ENCODE measurements at regions not wholly inside any gene's neighbourhood (a gene's known extent, or its start where the extent isn't known, plus 50 kb on each side); places are given as distances from the start of the nearest gene placed in this dataset.

DNA sequence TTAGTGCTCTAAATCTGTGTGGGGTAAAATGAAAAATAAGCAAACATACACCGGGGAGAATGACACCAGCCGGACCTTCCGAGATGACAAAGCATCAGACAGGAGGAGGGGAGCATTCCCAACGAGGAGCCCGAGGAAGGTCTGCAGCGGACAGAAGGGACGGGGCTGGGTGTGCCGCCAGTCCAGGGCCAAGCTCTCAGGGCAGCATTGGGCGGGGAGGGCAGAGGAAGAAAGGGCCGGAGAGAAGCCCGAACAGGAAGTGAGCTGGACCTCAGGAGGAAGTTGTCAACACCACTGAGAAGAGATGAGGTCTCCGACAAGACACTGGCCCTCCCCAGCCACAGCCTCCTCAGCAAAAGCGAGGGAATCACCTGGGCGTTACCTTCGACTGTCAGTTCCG is 182.6 kb upstream of the RNF32 start:
- Histone ChIP-seq H3K27ac (no peak overlapping the region), H3K27me3 (no peaks in the 10 kb centered on the region), H3K4me1 (no peaks in the 10 kb centered on the region), H3K4me3 (no peak overlapping the region), H3K36me3 (no peaks in the 10 kb centered on the region), H3K9me3 (no peaks in the 10 kb centered on the region)
- TF ChIP-seq, protein P1, sequence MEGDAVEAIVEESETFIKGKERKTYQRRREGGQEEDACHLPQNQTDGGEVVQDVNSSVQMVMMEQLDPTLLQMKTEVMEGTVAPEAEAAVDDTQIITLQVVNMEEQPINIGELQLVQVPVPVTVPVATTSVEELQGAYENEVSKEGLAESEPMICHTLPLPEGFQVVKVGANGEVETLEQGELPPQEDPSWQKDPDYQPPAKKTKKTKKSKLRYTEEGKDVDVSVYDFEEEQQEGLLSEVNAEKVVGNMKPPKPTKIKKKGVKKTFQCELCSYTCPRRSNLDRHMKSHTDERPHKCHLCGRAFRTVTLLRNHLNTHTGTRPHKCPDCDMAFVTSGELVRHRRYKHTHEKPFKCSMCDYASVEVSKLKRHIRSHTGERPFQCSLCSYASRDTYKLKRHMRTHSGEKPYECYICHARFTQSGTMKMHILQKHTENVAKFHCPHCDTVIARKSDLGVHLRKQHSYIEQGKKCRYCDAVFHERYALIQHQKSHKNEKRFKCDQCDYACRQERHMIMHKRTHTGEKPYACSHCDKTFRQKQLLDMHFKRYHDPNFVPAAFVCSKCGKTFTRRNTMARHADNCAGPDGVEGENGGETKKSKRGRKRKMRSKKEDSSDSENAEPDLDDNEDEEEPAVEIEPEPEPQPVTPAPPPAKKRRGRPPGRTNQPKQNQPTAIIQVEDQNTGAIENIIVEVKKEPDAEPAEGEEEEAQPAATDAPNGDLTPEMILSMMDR (IDR thresholded peaks at IDR 0.05), result no peak
- intact Hi-C loops (cut with DNase I; ENCODE audit: low total_unique reads), result no loop called here
- DNase-seq, result no peak

DNA sequence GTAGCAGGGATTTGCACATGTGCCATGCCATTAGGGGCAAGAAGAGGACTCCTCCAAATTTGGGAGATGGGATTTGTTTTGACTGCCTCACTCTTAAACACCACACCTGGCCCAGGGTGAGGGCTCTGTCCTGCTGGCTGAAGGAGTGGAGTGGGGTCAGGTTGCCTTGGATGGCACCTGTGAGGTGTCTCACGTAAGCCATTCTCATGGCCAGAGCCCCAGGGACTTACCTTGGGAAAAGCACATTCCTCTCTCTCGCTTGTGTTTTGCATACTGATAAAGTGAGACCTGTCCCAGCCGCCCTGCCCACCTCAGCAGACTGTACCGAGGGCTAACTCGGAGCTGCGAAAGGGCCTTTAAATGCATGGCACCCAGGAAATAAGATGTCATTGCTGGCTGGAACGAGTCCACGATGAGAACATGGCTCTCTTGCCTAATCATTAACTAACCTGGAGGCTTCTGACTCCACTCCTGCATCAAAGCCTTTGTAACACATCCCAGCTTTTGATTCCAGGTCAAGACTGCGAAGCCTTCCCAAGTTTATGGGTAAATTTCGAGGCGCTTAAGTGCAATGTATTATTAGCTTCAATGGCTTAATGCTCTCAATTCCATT is 184.0 kb upstream of the RNF32 start:
- H3K4me1 ChIP-seq, result no peaks in the 10 kb centered on the region
- H3K36me3 ChIP-seq, result no peaks in the 10 kb centered on the region
- TF ChIP-seq, protein P1 (IDR thresholded peaks at IDR 0.05), result no peak
- H3K4me3 ChIP-seq, result no peak overlapping the region
- intact Hi-C loops (cut with DNase I; ENCODE audit: low total_unique reads), result no loop called here
- DNase-seq, result no peak
- no peak overlapping the region for H3K27ac ChIP-seq
- H3K27me3 ChIP-seq, result no peaks in the 10 kb centered on the region
- H3K9me3 ChIP-seq, result no peaks in the 10 kb centered on the region

DNA sequence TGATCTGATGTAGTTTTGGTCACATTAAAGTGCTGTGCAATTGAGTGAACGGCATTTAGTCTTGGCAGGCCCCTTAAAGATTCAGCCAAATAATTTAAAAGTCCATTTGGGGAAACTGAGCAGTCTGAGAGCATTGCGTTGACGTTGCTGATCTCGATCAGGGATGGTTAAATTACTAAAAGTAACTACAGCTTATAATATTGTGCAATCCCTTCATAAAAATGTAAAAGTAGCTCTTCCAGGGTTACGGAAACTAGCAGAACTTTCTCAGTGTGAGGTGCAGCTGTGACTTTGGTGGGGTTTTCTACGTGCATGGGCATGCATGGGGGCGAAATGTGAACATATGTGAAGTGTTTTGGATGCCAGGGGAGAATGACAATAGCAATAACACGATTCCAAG is 184.5 kb upstream of the RNF32 start:
- intact Hi-C loops (cut with DNase I; ENCODE audit: low total_unique reads), result no loop called here

DNA sequence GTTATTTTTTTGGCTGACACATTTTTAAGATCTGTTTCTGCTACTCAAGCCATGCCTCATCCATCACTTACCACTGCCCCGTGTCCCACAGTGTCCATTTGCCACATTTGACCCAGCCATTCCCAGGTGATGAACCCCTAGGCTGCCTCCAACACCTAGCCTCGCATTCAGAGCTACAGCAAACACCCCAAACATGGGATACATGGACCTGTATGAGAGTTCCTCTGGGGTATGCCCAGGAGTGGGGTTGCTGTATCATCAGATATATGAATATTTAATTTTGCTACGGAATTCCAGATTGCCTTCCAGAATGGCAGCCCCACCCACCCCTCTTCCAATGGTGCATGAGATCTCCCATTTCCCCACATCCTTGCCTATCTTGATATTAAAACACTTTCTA is 190.1 kb upstream of the RNF32 start:
- TF ChIP-seq, protein P1 (IDR thresholded peaks at IDR 0.05), result no peak
- DNase-seq, result no peak
- Histone ChIP-seq H3K27ac (no peak overlapping the region), H3K27me3 (no peaks in the 10 kb centered on the region), H3K9me3 (no peaks in the 10 kb centered on the region), H3K4me1 (no peaks in the 10 kb centered on the region), H3K4me3 (no peak overlapping the region), H3K36me3 (no peaks in the 10 kb centered on the region)
- intact Hi-C loops (cut with DNase I; ENCODE audit: low total_unique reads), result no loop called here

More for the DNA sequence above, 184.5 kb upstream of the RNF32 start:
- Histone ChIP-seq H3K27ac (no peak overlapping the region), H3K36me3 (no peaks in the 10 kb centered on the region), H3K4me3 (no peak overlapping the region), H3K9me3 (no peaks in the 10 kb centered on the region), H3K27me3 (no peaks in the 10 kb centered on the region), H3K4me1 (no peaks in the 10 kb centered on the region)
- TF ChIP-seq, protein P1 (IDR thresholded peaks at IDR 0.05), result no peak
- DNase-seq, result no peak

DNA sequence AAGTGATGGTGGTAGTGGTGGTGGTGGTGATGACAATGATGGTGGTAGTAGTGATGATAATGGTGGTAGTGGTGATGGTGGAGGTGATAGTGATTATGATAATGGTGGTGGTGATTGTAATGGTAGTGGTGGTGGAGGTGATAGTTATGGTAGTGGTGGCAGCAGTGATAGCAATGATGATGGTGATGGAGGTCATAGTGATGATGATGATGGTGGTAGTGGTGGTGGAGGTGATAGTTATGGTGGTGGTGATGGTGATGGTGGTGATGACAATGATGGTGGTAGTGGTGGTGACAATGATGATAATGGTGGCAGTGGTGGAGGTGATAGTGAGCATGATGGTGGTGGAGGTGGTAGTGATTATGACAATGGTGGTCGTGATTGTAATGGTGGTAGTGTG is 191.7 kb upstream of the RNF32 start:
- Histone ChIP-seq H3K4me1 (no peaks in the 10 kb centered on the region), H3K36me3 (no peaks in the 10 kb centered on the region), H3K9me3 (no peaks in the 10 kb centered on the region), H3K4me3 (no peak overlapping the region), H3K27me3 (no peaks in the 10 kb centered on the region), H3K27ac (no peak overlapping the region)
- intact Hi-C loops (cut with DNase I; ENCODE audit: low total_unique reads), result no loop called here
- TF ChIP-seq, protein P1 (IDR thresholded peaks at IDR 0.05), result no peak
- DNase-seq, result no peak

DNA sequence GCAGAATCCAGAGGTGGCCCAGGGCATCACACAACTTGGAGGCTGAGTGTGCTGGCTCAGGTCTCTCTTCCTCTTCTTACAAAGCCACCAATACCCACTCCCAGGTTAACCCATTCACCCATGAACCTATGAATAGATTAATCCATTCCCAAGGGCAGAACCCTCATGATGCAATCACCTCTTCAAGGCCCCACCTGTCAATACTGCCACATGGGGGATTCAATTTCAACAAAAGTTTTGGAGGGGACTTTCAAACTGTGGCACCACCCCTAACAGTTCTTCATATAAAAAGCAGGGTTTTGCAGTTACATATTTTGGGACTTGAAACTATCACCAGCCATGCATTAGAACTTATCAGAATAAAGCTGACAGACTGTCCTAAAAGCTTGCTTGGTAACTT is 193.6 kb upstream of the RNF32 start:
- H3K27me3 ChIP-seq, result no peaks in the 10 kb centered on the region
- DNase-seq, result no peak
- no peaks in the 10 kb centered on the region for H3K36me3 ChIP-seq
- H3K4me1 ChIP-seq, result no peaks in the 10 kb centered on the region
- no peak overlapping the region for H3K4me3 ChIP-seq
- H3K9me3 ChIP-seq, result no peaks in the 10 kb centered on the region
- H3K27ac ChIP-seq, result no peak overlapping the region
- TF ChIP-seq, protein P1 (IDR thresholded peaks at IDR 0.05), result no peak
- intact Hi-C loops (cut with DNase I; ENCODE audit: low total_unique reads), result no loop called here
